GM19240 (cell line): ENCODE measurements at regions not wholly inside any gene's neighbourhood (a gene's known extent, or its start where the extent isn't known, plus 50 kb on each side); places are given as distances from the start of the nearest gene placed in this dataset.

Experiments
- DNase-seq: peaks from one replicate; pipeline ENCODE4 v3.0.0; 2011; ENCODE audit warnings: low spot score; ENCODE audit not compliant: insufficient read length

- DNase-seq, result no peak
These were observed 238.1 kb upstream of the STS start for GRCh38 chrX:6909396-6909795.

GRCh38 chrX:6906608-6907007, 240.9 kb upstream of the STS start:
- no peak for DNase-seq

DNA sequence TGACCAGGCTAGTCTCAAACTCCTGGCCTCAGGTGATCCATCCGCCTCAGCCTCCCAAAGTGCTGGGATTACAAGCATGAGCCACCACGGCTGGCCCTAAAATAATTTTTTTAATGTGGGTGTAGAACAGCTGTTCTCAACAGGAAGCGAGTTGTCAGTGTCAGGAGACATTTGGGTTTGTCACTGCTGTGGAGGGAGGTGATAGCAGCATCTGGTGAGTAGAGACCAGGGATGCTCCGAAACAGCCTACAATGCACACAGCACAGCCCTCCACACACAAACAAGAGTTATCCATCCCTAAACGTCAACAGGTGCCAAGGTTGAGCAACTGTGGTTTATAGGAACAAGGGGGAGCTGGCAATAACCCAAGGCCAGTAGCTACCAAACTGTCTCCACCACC, 243.4 kb upstream of the STS start:
- no peak for DNase-seq

DNA sequence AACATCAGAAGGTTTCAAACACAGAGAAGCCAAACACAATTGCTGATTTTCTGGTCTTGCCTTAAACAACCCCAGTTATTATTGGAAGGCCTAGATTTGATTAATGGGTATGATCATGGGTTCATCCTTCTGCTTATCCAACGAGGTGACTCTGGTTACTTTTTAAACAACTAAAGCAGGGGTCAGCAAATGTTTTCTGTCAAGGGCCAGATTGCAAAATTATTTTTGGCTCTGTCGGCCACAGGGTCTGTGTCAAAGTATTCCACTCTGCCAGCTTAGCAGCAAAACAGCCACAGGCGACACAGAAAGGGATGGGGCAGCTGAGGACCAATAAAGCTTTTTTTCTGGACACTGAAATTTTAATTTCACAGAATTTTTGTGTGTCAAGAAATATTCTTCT, 249.1 kb upstream of the STS start:
- no peak for DNase-seq

DNA sequence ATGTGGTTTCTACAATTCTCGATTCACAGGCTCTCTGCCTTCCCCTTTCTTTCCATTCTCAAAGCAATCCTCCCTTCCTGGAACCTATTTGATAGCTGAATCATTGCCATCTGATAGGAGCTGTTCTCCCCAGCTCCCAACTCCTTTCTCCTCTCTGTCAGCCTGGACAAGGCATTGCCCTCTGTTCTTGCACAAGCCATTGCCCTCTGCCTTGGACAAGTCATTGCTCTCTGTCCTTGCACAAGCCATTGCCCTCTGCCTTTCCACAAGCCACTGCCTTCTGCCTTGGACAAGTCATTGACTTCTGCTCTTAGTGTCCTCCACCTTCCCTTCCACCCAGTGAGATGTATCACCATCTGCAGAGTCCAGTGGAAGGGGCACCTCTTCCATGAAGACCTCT, 256.1 kb upstream of the STS start:
- DNase-seq, result no peak

- DNase-seq, result no peak
These were observed 256.8 kb upstream of the STS start for GRCh38 chrX:6890544-6891261.

DNA sequence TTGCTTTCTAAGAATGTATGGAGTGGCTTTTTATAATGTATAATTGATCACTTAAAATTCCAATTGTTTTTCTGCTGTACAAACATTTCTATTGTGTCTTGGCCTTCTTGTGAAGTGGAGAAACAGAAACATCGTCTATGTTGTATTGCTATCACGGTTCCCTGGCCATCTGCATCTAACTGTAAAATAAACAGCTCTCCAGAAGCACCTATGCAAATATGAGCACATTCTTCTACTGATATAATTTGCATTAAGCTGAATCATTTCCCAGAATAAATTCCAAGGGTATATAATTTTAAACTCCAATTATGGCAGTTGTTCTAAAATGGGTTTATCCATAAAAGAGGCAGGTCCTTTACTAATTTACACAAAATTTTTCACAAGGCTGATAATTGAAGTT, 261.6 kb upstream of the STS start:
- DNase-seq, result no peak

DNA sequence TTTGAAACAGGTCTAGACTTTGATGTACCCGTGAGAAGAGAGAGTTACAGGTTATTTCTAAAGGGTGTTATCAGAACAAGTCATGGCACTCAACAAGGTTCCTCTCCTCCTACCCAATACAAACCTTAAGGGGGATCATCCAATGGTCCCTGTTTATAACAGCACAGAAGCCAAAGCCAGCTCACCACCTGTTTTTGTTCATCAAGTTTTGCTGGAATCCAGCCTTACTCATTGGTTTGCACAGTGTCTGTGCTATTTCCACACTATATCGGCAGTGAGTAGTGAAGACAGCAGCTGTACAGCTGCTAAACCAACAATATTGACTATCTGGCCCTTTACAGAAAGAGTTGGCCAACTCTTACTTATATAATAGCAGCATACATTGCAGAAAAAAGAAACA, 262.1 kb upstream of the STS start:
- no peak for DNase-seq

DNA sequence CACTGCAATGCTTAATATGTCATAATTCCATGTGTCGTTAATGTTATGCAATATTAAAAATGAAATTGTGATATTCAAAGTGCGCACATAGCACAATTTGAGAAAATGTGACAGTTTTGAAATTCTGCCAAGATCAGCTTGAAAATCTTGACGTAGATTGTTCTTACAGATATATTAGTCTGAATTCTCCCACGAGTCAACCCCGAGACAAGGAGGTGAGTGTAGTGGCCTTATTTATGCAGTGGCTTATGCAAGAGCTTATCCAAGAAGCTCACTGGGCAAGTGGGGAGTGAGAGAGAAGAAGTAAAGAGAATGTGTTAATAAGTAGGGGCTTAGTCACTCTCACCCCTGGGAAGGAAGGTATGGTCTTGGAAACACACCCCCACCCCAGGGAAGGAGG, 286.1 kb upstream of the STS start:
- DNase-seq, result no peak

DNA sequence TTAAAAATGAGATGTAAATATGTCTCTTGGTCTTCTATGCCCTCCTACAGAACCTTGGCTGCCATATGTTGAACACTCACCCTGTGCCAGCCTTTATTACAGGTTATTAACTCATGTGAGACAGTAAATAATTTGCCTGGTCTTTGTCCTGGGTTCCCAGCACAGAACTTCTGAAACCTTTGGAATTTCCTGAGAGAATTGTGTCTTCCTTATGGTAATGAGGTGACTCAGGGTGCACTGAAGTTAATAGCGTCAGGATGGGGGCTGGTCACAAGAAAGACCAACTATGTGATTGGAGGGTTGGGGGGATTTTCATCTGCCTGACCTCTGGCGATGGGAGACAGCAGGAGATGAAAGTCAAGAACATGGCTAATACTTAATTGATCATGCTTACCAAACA, 289.8 kb upstream of the STS start:
- no peak for DNase-seq

- no peak for DNase-seq
These were observed 291.0 kb upstream of the STS start for GRCh38 chrX:6856471-6856870.

DNA sequence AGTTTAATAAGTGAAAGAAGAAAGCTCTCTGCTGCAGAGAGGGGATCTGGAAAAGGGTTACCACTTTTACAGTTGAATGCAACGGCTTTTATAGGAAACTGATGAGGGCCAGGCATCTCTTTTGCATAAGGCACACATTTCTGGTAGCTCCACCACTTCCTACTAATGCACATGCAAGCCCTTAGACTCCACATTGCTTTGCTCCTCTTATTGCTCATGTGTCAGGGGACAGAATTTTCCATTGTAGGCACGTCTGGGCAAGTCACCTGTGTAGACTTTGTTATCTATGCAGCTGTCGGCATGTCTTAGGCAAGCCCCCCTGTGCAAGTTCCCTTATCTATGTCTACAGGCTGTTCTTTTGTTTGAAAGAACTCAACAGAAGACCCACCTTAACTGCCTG, 294.6 kb upstream of the STS start:
- no peak for DNase-seq

- DNase-seq, result no peak
These were observed 295.4 kb upstream of the STS start for GRCh38 chrX:6852121-6852520.

DNA sequence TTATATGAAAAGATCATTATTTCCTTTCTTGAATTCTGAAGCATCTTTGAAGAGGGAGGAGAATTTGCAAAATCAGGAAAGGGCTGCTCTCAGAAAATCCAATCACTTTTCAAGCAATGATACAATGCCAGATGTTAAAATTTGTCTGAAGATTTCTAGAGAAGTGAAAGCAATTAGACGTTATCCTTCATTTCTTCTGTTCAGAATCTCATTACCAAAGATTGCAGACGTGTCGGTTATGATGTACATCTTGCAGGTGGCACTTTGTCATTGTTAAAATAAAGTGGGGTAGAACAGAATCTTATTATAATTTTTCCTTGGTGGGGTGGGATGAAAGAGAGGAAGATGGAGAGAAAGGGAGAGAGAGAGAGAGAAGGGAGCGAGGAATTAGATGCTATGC, 296.4 kb upstream of the STS start:
- DNase-seq, result no peak

GRCh38 chrX:6849716-6850414, 297.6 kb upstream of the STS start:
- DNase-seq, result no peak

DNA sequence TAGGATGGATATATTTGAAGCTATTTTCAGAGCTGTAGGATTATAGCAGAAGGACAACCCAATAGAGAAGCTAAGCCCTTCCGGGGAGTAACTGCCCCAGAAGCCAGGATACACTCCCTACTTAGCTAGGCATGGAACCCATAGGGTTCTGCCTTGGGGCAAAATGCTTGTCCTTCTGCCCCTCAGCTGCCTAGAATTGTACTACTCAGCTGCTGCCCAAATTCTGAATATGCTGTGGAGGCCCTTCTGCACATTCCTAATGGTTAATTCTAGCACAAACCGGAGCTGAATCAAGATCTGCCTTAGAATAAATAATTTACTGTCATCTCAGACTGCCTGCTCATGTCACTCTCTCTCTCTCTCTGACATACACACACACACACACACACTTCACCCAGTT, 297.7 kb upstream of the VCX3A start:
- no peak for DNase-seq

- no peak for DNase-seq
These were observed 291.9 kb upstream of the VCX3A start for GRCh38 chrX:6826856-6827255.

DNA sequence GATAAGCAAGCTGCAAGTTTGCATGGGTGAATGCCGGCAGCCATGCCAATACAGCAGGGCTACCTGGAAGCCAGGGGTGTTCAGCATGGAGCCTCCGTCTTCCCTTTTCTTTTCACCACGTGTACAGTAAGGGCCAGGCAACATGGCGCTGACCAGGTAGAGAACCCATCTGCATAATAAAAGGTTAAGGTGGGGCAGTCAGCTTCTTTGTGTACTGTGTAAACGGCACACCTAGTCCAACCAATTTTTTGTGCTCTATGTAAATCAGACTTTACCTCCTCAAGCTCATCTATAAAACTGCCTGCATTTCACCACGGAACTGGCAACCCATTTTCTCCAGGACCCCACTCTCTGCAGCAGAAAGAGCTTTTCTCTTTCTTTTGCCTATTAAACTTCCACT, 286.8 kb upstream of the VCX3A start:
- DNase-seq, result no peak

DNA sequence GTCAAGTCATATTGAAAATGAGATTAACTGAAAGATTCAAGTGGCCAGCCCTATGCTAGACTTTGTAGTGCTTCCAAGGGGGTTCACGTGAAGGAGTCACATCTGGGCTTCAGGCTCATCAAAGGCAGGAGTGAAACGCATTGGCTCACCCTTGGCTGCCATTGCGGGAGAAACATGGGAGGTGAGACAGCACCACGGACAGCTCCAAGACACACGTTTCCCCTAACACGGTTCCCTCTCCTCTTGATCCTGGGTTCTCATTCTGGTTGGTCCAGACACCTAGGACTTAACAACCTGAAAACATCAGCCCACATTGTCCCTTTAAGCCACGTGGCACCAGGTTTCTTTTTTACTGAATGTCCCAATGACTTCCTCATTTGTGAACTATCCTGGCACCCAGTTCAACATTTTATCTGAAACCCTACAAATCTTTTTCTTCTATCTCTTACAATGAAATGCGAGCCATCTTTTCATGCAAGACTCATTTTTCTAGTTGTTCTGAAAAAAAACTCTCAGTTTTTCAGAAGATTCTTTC, 279.0 kb upstream of the VCX3A start:
- DNase-seq, result no peak

GRCh38 chrX:6812087-6812486, 277.2 kb upstream of the VCX3A start:
- no peak for DNase-seq

DNA sequence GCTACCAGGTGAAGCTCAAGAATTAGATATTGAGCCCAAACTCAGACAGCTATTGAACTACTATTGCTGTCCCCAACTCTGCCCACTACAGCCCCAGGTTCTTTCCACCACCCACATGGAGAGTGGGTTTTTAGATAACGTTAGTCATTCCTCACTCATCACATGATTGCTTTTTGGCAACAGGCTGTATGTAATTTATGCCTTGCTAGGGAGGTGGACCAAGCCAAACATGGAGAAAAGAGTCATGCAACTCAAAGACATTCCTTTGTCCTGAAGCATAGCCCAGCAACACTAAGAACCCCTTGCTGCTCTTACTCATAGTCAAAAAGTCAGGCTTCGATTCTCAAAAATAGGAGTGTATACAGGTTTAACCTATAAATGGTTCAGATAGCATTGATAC, 275.9 kb upstream of the VCX3A start:
- no peak for DNase-seq

- no peak for DNase-seq
These were observed 268.7 kb upstream of the VCX3A start for GRCh38 chrX:6803607-6804006.

GRCh38 chrX:6793000-6793399, 258.1 kb upstream of the VCX3A start:
- no peak for DNase-seq
